ENCODE measurements at regions not wholly inside any gene's neighbourhood (a gene's known extent, or its start where the extent isn't known, plus 50 kb on each side); places are given as distances from the start of the nearest gene placed in this dataset.

- Histone ChIP-seq H3K4me3 (ENCODE audit: low read depth in 1 of 2, low read length in 2 of 2) (no peak overlapping the region), H3K9ac (ENCODE audit: low read depth in 1 of 2, low read length in 2 of 2) (no peak overlapping the region), H3K36me3 (ENCODE audit: control insufficient read depth in 1 of 2, insufficient read depth in 2 of 2, low read length in 2 of 2) (no peaks in the 10 kb centered on the region), H3K27ac (ENCODE audit: low read depth, low read length) (no peak overlapping the region), H3K4me1 (ENCODE audit: control insufficient read depth in 1 of 2, insufficient read depth in 2 of 2, low read length in 2 of 2) (no peaks in the 10 kb centered on the region), H3K27me3 (ENCODE audit: control insufficient read depth in 1 of 2, insufficient read depth in 2 of 2, low read length in 2 of 2) (no peaks in the 10 kb centered on the region), H3K9me3 (ENCODE audit: control insufficient read depth in 1 of 2, low read length in 2 of 2) (no peaks in the 10 kb centered on the region)
These were observed 238.8 kb downstream of the EMX2 start for GRCh38 chr10:117781216-117781831.

- no peak overlapping the region for H3K4me3 ChIP-seq (ENCODE audit: low read depth in 1 of 2, low read length in 2 of 2)
- no peaks in the 10 kb centered on the region for H3K27me3 ChIP-seq (ENCODE audit: control insufficient read depth in 1 of 2, insufficient read depth in 2 of 2, low read length in 2 of 2)
- no peaks in the 10 kb centered on the region for H3K4me1 ChIP-seq (ENCODE audit: control insufficient read depth in 1 of 2, insufficient read depth in 2 of 2, low read length in 2 of 2)
- H3K9ac ChIP-seq (ENCODE audit: low read depth in 1 of 2, low read length in 2 of 2), result no peak overlapping the region
- H3K27ac ChIP-seq (ENCODE audit: low read depth, low read length), result no peak overlapping the region
- no peaks in the 10 kb centered on the region for H3K9me3 ChIP-seq (ENCODE audit: control insufficient read depth in 1 of 2, low read length in 2 of 2)
- no peaks in the 10 kb centered on the region for H3K36me3 ChIP-seq (ENCODE audit: control insufficient read depth in 1 of 2, insufficient read depth in 2 of 2, low read length in 2 of 2)
These were observed 239.7 kb downstream of the EMX2 start for GRCh38 chr10:117782276-117782675.

- Histone ChIP-seq H3K9ac (ENCODE audit: low read depth in 1 of 2, low read length in 2 of 2) (no peak overlapping the region), H3K9me3 (ENCODE audit: control insufficient read depth in 1 of 2, low read length in 2 of 2) (no peaks in the 10 kb centered on the region), H3K36me3 (ENCODE audit: control insufficient read depth in 1 of 2, insufficient read depth in 2 of 2, low read length in 2 of 2) (no peaks in the 10 kb centered on the region), H3K4me1 (ENCODE audit: control insufficient read depth in 1 of 2, insufficient read depth in 2 of 2, low read length in 2 of 2) (no peaks in the 10 kb centered on the region), H3K4me3 (ENCODE audit: low read depth in 1 of 2, low read length in 2 of 2) (no peak overlapping the region), H3K27me3 (ENCODE audit: control insufficient read depth in 1 of 2, insufficient read depth in 2 of 2, low read length in 2 of 2) (no peaks in the 10 kb centered on the region), H3K27ac (ENCODE audit: low read depth, low read length) (no peak overlapping the region)
These were observed 241.3 kb downstream of the EMX2 start for GRCh38 chr10:117783698-117784395.

GRCh38 chr10:117784776-117785175 lies 242.2 kb downstream of the EMX2 start:
- Histone ChIP-seq H3K9me3 (ENCODE audit: control insufficient read depth in 1 of 2, low read length in 2 of 2) (no peaks in the 10 kb centered on the region), H3K9ac (ENCODE audit: low read depth in 1 of 2, low read length in 2 of 2) (no peak overlapping the region), H3K4me3 (ENCODE audit: low read depth in 1 of 2, low read length in 2 of 2) (no peak overlapping the region), H3K27me3 (ENCODE audit: control insufficient read depth in 1 of 2, insufficient read depth in 2 of 2, low read length in 2 of 2) (no peaks in the 10 kb centered on the region), H3K36me3 (ENCODE audit: control insufficient read depth in 1 of 2, insufficient read depth in 2 of 2, low read length in 2 of 2) (no peaks in the 10 kb centered on the region), H3K4me1 (ENCODE audit: control insufficient read depth in 1 of 2, insufficient read depth in 2 of 2, low read length in 2 of 2) (no peaks in the 10 kb centered on the region), H3K27ac (ENCODE audit: low read depth, low read length) (no peak overlapping the region)

GRCh38 chr10:117788911-117789310 lies 246.4 kb downstream of the EMX2 start:
- no peak overlapping the region for H3K27ac ChIP-seq (ENCODE audit: low read depth, low read length)
- peaks cover 0 to 3% of the 10 kb centered on the region in 2 donors for H3K27me3 ChIP-seq (ENCODE audit: control insufficient read depth in 1 of 2, insufficient read depth in 2 of 2, low read length in 2 of 2)
- no peaks in the 10 kb centered on the region for H3K9me3 ChIP-seq (ENCODE audit: control insufficient read depth in 1 of 2, low read length in 2 of 2)
- H3K9ac ChIP-seq (ENCODE audit: low read depth in 1 of 2, low read length in 2 of 2), result no peak overlapping the region
- peaks cover 0 to 10% of the 10 kb centered on the region in 2 donors for H3K4me1 ChIP-seq (ENCODE audit: control insufficient read depth in 1 of 2, insufficient read depth in 2 of 2, low read length in 2 of 2)
- no peak overlapping the region for H3K4me3 ChIP-seq (ENCODE audit: low read depth in 1 of 2, low read length in 2 of 2)
- H3K36me3 ChIP-seq (ENCODE audit: control insufficient read depth in 1 of 2, insufficient read depth in 2 of 2, low read length in 2 of 2), result no peaks in the 10 kb centered on the region

- no peak overlapping the region for H3K4me3 ChIP-seq (ENCODE audit: low read depth in 1 of 2, low read length in 2 of 2)
- H3K9ac ChIP-seq (ENCODE audit: low read depth in 1 of 2, low read length in 2 of 2), result no peak overlapping the region
These were observed 247.6 kb downstream of the EMX2 start for GRCh38 chr10:117790179-117790578.

GRCh38 chr10:117790621-117791020 lies 248.1 kb downstream of the EMX2 start:
- H3K36me3 ChIP-seq (ENCODE audit: control insufficient read depth in 1 of 2, insufficient read depth in 2 of 2, low read length in 2 of 2), result no peaks in the 10 kb centered on the region
- H3K4me1 ChIP-seq (ENCODE audit: control insufficient read depth in 1 of 2, insufficient read depth in 2 of 2, low read length in 2 of 2), result peaks cover 0 to 10% of the 10 kb centered on the region in 2 donors
- H3K27me3 ChIP-seq (ENCODE audit: control insufficient read depth in 1 of 2, insufficient read depth in 2 of 2, low read length in 2 of 2), result peaks cover 0 to 4% of the 10 kb centered on the region in 2 donors
- no peak overlapping the region for H3K4me3 ChIP-seq (ENCODE audit: low read depth in 1 of 2, low read length in 2 of 2)
- peak overlapping the region; percentile 36 for H3K27ac ChIP-seq (ENCODE audit: low read depth, low read length)
- no peaks in the 10 kb centered on the region for H3K9me3 ChIP-seq (ENCODE audit: control insufficient read depth in 1 of 2, low read length in 2 of 2)
- no peak overlapping the region for H3K9ac ChIP-seq (ENCODE audit: low read depth in 1 of 2, low read length in 2 of 2)

More at GRCh38 chr10:117790179-117790578, 247.6 kb downstream of the EMX2 start:
- Histone ChIP-seq H3K36me3 (ENCODE audit: control insufficient read depth in 1 of 2, insufficient read depth in 2 of 2, low read length in 2 of 2) (no peaks in the 10 kb centered on the region), H3K27ac (ENCODE audit: low read depth, low read length) (no peak overlapping the region), H3K9me3 (ENCODE audit: control insufficient read depth in 1 of 2, low read length in 2 of 2) (no peaks in the 10 kb centered on the region), H3K27me3 (ENCODE audit: control insufficient read depth in 1 of 2, insufficient read depth in 2 of 2, low read length in 2 of 2) (peaks cover 0 to 4% of the 10 kb centered on the region in 2 donors), H3K4me1 (ENCODE audit: control insufficient read depth in 1 of 2, insufficient read depth in 2 of 2, low read length in 2 of 2) (peaks cover 0 to 10% of the 10 kb centered on the region in 2 donors)

GRCh38 chr10:117792214-117792613 lies 249.7 kb downstream of the EMX2 start:
- H3K27ac ChIP-seq (ENCODE audit: low read depth, low read length), result no peak overlapping the region
- H3K9ac ChIP-seq (ENCODE audit: low read depth in 1 of 2, low read length in 2 of 2), result no peak overlapping the region
- peaks cover 0 to 10% of the 10 kb centered on the region in 2 donors for H3K4me1 ChIP-seq (ENCODE audit: control insufficient read depth in 1 of 2, insufficient read depth in 2 of 2, low read length in 2 of 2)
- H3K9me3 ChIP-seq (ENCODE audit: control insufficient read depth in 1 of 2, low read length in 2 of 2), result no peaks in the 10 kb centered on the region
- H3K4me3 ChIP-seq (ENCODE audit: low read depth in 1 of 2, low read length in 2 of 2), result no peak overlapping the region
- H3K36me3 ChIP-seq (ENCODE audit: control insufficient read depth in 1 of 2, insufficient read depth in 2 of 2, low read length in 2 of 2), result no peaks in the 10 kb centered on the region
- peaks cover 0 to 4% of the 10 kb centered on the region in 2 donors for H3K27me3 ChIP-seq (ENCODE audit: control insufficient read depth in 1 of 2, insufficient read depth in 2 of 2, low read length in 2 of 2)

GRCh38 chr10:117796130-117796745 lies 250.5 kb downstream of the RAB11FIP2 start:
- H3K9me3 ChIP-seq (ENCODE audit: control insufficient read depth in 1 of 2, low read length in 2 of 2), result no peaks in the 10 kb centered on the region
- H3K4me1 ChIP-seq (ENCODE audit: control insufficient read depth in 1 of 2, insufficient read depth in 2 of 2, low read length in 2 of 2), result peaks cover 0 to 3% of the 10 kb centered on the region in 2 donors
- no peak overlapping the region for H3K27ac ChIP-seq (ENCODE audit: low read depth, low read length)
- no peak overlapping the region for H3K4me3 ChIP-seq (ENCODE audit: low read depth in 1 of 2, low read length in 2 of 2)
- H3K36me3 ChIP-seq (ENCODE audit: control insufficient read depth in 1 of 2, insufficient read depth in 2 of 2, low read length in 2 of 2), result no peaks in the 10 kb centered on the region
- peaks cover 0 to 4% of the 10 kb centered on the region in 2 donors for H3K27me3 ChIP-seq (ENCODE audit: control insufficient read depth in 1 of 2, insufficient read depth in 2 of 2, low read length in 2 of 2)
- H3K9ac ChIP-seq (ENCODE audit: low read depth in 1 of 2, low read length in 2 of 2), result no peak overlapping the region

- H3K4me3 ChIP-seq (ENCODE audit: low read depth in 1 of 2, low read length in 2 of 2), result no peak overlapping the region
- no peak overlapping the region for H3K9ac ChIP-seq (ENCODE audit: low read depth in 1 of 2, low read length in 2 of 2)
- peaks cover 0 to 4% of the 10 kb centered on the region in 2 donors for H3K27me3 ChIP-seq (ENCODE audit: control insufficient read depth in 1 of 2, insufficient read depth in 2 of 2, low read length in 2 of 2)
- no peaks in the 10 kb centered on the region for H3K9me3 ChIP-seq (ENCODE audit: control insufficient read depth in 1 of 2, low read length in 2 of 2)
- H3K27ac ChIP-seq (ENCODE audit: low read depth, low read length), result no peak overlapping the region
- H3K4me1 ChIP-seq (ENCODE audit: control insufficient read depth in 1 of 2, insufficient read depth in 2 of 2, low read length in 2 of 2), result no peaks in the 10 kb centered on the region
- H3K36me3 ChIP-seq (ENCODE audit: control insufficient read depth in 1 of 2, insufficient read depth in 2 of 2, low read length in 2 of 2), result no peaks in the 10 kb centered on the region
These were observed 249.4 kb downstream of the RAB11FIP2 start for GRCh38 chr10:117797296-117797695.

Measured in duodenal mucosa (tissue), 2 donors.